GM06990 (cell line): ENCODE measurements at regions not wholly inside any gene's neighbourhood (a gene's known extent, or its start where the extent isn't known, plus 50 kb on each side); places are given as distances from the start of the nearest gene placed in this dataset.

Experiments
- DNase-seq: peaks from one replicate; pipeline ENCODE4 v3.0.0-alpha.2; 2011; ENCODE audit not compliant: insufficient read length; ENCODE audit errors: extremely low read depth
- H3K27me3 ChIP-seq: replicated peaks from 2 replicates; pipeline ENCODE4 v1.6.0; 2011; ENCODE audit warnings: low read length; ENCODE audit not compliant: control insufficient read depth, insufficient read depth
- H3K36me3 ChIP-seq: 2 replicates; pipeline ENCODE4 v1.5.1; 2011; ENCODE audit warnings: low read length; ENCODE audit not compliant: control insufficient read depth, insufficient read depth
- H3K4me3 ChIP-seq: replicated peaks from 2 replicates; pipeline ENCODE4 v1.5.1; 2011; ENCODE audit warnings: low read depth, mild to moderate bottlenecking, control low read depth, low read length
- TF ChIP-seq, protein P1 (sequence below): IDR thresholded peaks from 2 replicates; pipeline ENCODE4 v1.5.1; 2011; ENCODE audit warnings: low read length, control low read depth, mild to moderate bottlenecking, inconsistent platforms; ENCODE audit not compliant: insufficient read depth, poor library complexity, severe bottlenecking

DNA sequence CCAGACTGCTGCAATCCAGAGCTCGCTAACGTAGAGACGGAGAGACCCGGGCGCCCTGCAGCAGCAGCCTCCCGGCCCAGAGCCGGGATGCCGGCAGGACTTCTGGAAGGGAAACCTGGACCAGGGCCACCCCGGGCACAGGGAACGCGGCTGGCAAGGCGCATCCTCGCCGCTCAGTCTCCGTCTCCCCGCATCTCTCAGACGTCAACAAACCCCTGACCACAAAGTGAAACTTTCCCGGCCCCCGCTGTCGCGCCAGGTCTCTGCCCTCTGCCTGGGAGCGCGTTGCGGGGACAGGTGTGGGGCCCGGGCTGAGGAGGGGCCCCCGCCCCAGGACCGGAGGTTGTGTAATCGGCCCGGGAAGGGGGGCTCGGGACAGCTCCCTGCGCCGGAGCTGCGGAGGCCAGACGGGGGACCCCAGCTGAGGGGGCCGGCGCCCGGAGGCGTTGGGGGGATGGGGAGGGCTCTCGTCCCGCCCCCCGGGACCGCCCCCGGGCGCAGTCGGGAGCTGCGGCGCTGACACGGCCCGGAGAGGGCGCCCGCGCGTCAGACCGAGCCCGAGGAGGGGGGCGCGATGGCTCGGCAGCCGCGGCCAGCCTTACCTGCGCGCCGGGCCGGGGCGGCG is 116.6 kb upstream of the HIVEP3 start:
- H3K4me3 ChIP-seq: peak overlapping the region; percentile 83
- TF ChIP-seq, protein P1, sequence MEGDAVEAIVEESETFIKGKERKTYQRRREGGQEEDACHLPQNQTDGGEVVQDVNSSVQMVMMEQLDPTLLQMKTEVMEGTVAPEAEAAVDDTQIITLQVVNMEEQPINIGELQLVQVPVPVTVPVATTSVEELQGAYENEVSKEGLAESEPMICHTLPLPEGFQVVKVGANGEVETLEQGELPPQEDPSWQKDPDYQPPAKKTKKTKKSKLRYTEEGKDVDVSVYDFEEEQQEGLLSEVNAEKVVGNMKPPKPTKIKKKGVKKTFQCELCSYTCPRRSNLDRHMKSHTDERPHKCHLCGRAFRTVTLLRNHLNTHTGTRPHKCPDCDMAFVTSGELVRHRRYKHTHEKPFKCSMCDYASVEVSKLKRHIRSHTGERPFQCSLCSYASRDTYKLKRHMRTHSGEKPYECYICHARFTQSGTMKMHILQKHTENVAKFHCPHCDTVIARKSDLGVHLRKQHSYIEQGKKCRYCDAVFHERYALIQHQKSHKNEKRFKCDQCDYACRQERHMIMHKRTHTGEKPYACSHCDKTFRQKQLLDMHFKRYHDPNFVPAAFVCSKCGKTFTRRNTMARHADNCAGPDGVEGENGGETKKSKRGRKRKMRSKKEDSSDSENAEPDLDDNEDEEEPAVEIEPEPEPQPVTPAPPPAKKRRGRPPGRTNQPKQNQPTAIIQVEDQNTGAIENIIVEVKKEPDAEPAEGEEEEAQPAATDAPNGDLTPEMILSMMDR: no peak
- no peaks in the 10 kb centered on the region for H3K36me3 ChIP-seq
- H3K27me3 ChIP-seq: no peaks in the 10 kb centered on the region; the same call in 1 of the 2 replicates
- DNase-seq: no peak

DNA sequence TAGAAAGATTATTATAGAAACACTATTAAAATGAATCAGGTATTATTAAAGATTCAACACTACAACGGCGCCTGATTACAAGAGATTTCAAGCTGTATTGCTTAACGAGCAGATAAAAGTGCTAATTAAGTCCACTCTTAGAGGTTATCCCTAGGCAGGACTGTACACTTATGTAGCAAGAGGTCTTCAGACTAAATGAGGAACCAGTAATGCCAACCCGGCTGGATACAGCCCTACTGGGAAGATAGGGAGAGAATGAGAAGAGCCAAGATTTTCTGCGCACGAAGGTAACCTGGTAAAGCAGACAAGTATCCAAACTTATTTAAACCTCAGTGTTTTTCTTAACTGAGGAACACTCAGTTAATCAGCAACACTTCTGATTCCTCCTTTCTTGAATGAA is 115.7 kb upstream of the HIVEP3 start:
- Histone ChIP-seq H3K4me3 (peak overlapping the region; percentile 83), H3K36me3 (no peaks in the 10 kb centered on the region), H3K27me3 (no peaks in the 10 kb centered on the region; the same call in 1 of the 2 replicates)
- DNase-seq: no peak
- TF ChIP-seq, protein P1: no peak

DNA sequence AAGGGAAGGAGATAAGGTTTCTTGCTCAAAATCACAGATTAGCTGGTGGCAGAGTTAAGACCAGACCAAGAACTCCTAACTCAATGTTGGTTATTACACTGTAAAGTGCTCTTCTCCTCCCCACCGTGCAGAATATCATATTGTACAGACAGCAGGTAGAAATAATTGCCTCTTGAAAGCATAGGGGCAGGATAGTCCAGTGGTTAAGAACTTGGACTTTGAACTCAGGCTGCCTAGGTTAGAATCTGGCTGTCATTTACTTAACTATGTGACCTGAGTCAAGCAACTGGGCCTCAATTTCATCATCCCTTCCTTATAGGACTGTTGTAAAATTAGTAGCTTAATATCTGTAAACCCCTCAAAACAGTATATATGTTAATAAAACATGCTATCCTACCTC is 114.9 kb upstream of the HIVEP3 start:
- no peak overlapping the region for H3K4me3 ChIP-seq
- no peaks in the 10 kb centered on the region; the same call in 1 of the 2 replicates for H3K27me3 ChIP-seq
- no peaks in the 10 kb centered on the region for H3K36me3 ChIP-seq
- no peak for DNase-seq
- TF ChIP-seq, protein P1: no peak

DNA sequence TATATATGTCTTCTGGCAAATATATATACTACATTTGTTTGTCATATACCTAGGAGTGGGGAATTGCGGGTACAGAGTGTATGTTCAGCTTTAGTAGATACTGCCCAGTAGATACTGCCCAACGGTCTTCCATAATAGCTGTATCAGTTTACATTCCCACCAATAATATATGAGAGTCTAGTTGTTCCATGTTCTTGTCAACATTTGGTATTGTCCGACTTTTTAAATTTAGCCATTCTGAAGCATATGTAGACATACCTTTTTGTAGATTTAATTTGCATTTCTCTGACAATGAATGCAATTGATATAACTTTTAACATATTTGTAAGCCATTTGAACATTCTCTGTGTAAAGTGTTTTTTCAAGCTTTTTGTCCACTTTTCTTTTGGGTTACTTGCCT is 99.0 kb upstream of the HIVEP3 start:
- DNase-seq: no peak
- TF ChIP-seq, protein P1: no peak
- Histone ChIP-seq H3K36me3 (no peaks in the 10 kb centered on the region), H3K27me3 (no peaks in the 10 kb centered on the region), H3K4me3 (no peak overlapping the region)

DNA sequence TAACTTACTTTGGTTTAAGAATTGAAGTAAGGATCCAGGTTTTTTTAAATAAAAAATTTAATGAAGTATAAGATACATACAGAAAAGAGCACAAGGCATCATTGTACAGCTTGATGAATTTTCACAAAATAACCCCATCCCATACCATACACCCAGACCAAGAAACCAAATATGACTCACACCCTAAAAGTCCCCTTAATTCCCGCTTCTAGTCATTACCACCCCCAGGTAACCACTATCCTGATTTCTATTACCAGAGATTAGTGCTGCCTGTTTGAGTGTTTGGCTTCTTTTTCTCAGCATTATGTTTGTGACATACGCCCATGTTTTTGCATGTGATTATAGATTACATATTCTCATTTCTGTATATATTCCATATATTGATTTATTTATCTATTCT is 98.5 kb upstream of the HIVEP3 start:
- Histone ChIP-seq H3K4me3 (no peak overlapping the region), H3K36me3 (no peaks in the 10 kb centered on the region), H3K27me3 (no peaks in the 10 kb centered on the region)
- TF ChIP-seq, protein P1: no peak
- DNase-seq: no peak

DNA sequence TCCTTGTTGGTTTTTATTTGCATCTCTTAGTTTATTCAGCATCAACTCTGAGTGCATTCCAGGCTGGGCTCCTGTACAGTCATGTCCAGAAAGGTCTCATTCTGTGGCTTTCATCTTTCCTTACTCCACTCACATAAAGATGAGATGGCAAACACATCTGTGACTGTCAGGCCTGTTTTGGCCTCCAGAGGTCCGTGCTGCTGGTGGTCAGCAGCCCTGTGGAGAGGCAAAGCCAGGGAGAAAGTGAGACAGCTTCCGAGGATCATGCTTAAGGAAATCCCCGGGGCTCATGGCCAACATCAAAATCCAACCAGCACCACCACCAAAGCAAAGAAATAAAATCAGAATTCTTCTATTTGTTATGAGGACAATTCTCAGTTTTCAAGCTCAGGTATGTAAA is 96.1 kb upstream of the HIVEP3 start:
- Histone ChIP-seq H3K4me3 (no peak overlapping the region), H3K36me3 (no peaks in the 10 kb centered on the region), H3K27me3 (no peaks in the 10 kb centered on the region)
- no peak for DNase-seq
- TF ChIP-seq, protein P1: no peak
